ENCODE measurements at regions not wholly inside any gene's neighbourhood (a gene's known extent, or its start where the extent isn't known, plus 50 kb on each side); places are given as distances from the start of the nearest gene placed in this dataset.

- Histone ChIP-seq H3K4me3 (ENCODE audit: low read depth in 2 of 2, low read length in 1 of 2) (no peak overlapping the region), H3K27ac (ENCODE audit: low read depth in 2 of 2, low read length in 1 of 2) (no peak overlapping the region), H3K4me2 (no peak overlapping the region), H3K79me2 (ENCODE audit: insufficient read depth) (no peaks in the 10 kb centered on the region), H2AFZ (ENCODE audit: low read depth) (no peak overlapping the region), H3K27me3 (ENCODE audit: insufficient read depth) (peaks cover 21% of the 10 kb centered on the region; the same call in 1 of the 2 replicates), H3K4me1 (ENCODE audit: control insufficient read depth in 1 of 2, insufficient read depth in 2 of 2, low read depth in 1 of 2, low read length in 1 of 2) (no peaks in the 10 kb centered on the region), H3F3A (replicated peaks; ENCODE audit: insufficient read depth) (no peaks in the 10 kb centered on the region), H3K9me3 (no peaks in the 10 kb centered on the region), H3K9ac (no peak overlapping the region), H3K9me2 (no peaks in the 10 kb centered on the region), H3K36me3 (replicated peaks in 1 of 2; ENCODE audit: control insufficient read depth in 1 of 2, insufficient read depth in 2 of 2, low read length in 1 of 2) (no peaks in the 10 kb centered on the region), H4K20me1 (ENCODE audit: insufficient read depth) (no peaks in the 10 kb centered on the region)
- WGBS (ENCODE audit: low lambda C conversion rate): 59% methylated on average over 3 of the region's 3 CpGs
- CTCF ChIA-PET: no interaction called here
- TF ChIP-seq PBX3 (IDR thresholded peaks at IDR 0.05): no peak
- TF ChIP-seq JUND (IDR thresholded peaks at IDR 0.05): no peak
- TF ChIP-seq TCF12 (IDR thresholded peaks at IDR 0.05): no peak
- no peak for TF ChIP-seq NFIC (IDR thresholded peaks at IDR 0.05; ENCODE audit: borderline replicate concordance)
- TF ChIP-seq SMC3 (IDR thresholded peaks at IDR 0.05; ENCODE audit: low read depth, low read length): no peak
- TF ChIP-seq TAF1 (IDR thresholded peaks at IDR 0.05; ENCODE audit: borderline replicate concordance, low read depth, low read length): no peak
- no peak for TF ChIP-seq GABPA (IDR thresholded peaks at IDR 0.05; ENCODE audit: low read depth)
- TF ChIP-seq RCOR1 (IDR thresholded peaks at IDR 0.05; ENCODE audit: low read length): no peak
- no peak for TF ChIP-seq REST (IDR thresholded peaks at IDR 0.05; ENCODE audit: low read depth, low read length)
- TF ChIP-seq SIN3A (IDR thresholded peaks at IDR 0.05; ENCODE audit: borderline replicate concordance, low read depth, low read length): no peak
- TF ChIP-seq IRF3 (IDR thresholded peaks at IDR 0.05; ENCODE audit: low read depth, low read length): no peak
- no peak for TF ChIP-seq YY1 (IDR thresholded peaks at IDR 0.05; ENCODE audit: low read depth)
- TF ChIP-seq EZH2phosphoT487 (IDR thresholded peaks at IDR 0.05; ENCODE audit: borderline replicate concordance, low read depth): no peak
- TF ChIP-seq TEAD4 (IDR thresholded peaks at IDR 0.05; ENCODE audit: borderline replicate concordance, insufficient read depth): no peak
- no peak for DNase-seq
- POLR2A ChIA-PET: no interaction called here
Measured at GRCh38 chr2:236690726-236691125, 121.1 kb downstream of the ACKR3 start.
